Colonic mucosa (tissue), 4 donors: ENCODE measurements at regions not wholly inside any gene's neighbourhood (a gene's known extent, or its start where the extent isn't known, plus 50 kb on each side); places are given as distances from the start of the nearest gene placed in this dataset.

Experiments
- DNase-seq: peaks from one replicate; pipeline ENCODE4 v3.0.0-alpha.2; 2020
- H3K27ac ChIP-seq: fragments of 200-600 bp; one replicate; pipeline ENCODE4 v1.8.0; 2021
- H3K27me3 ChIP-seq: fragments of 200-600 bp; one replicate; pipeline ENCODE4 v1.8.0; 2021
- H3K36me3 ChIP-seq: fragments of 200-600 bp; one replicate; pipeline ENCODE4 v1.8.0; 2021
- H3K4me1 ChIP-seq: fragments of 200-600 bp; one replicate; pipeline ENCODE4 v1.8.0; 2021; ENCODE audit warnings: mild to moderate bottlenecking
- H3K4me3 ChIP-seq: fragments of 200-600 bp; one replicate; pipeline ENCODE4 v1.8.0; 2021
- H3K9ac ChIP-seq, 2 donors: one replicate each; pipeline ENCODE4 v1.7.0; 2013; ENCODE audit warnings: control low read depth in 2 of 2, low read depth in 2 of 2, low read length in 2 of 2
- H3K9me3 ChIP-seq: fragments of 200-600 bp; one replicate; pipeline ENCODE4 v1.8.0; 2021
- intact Hi-C: fragments of 100-400 bp; cut with DNase I; formaldehyde crosslinking; loops from one replicate; pipeline ENCODE4 v1.14.1; 2022
- TF ChIP-seq, protein P1 (sequence below): fragments of 200-600 bp; IDR thresholded peaks from one replicate; pipeline ENCODE4 v1.8.0; 2022; ENCODE audit warnings: antibody characterized with exemption, mild to moderate bottlenecking
- donor health status: healthy.
- donor health status: DM: no; HTN: no; CAD: no.
- donor health status: DM: no; HTN: no; CAD: no.

DNA sequence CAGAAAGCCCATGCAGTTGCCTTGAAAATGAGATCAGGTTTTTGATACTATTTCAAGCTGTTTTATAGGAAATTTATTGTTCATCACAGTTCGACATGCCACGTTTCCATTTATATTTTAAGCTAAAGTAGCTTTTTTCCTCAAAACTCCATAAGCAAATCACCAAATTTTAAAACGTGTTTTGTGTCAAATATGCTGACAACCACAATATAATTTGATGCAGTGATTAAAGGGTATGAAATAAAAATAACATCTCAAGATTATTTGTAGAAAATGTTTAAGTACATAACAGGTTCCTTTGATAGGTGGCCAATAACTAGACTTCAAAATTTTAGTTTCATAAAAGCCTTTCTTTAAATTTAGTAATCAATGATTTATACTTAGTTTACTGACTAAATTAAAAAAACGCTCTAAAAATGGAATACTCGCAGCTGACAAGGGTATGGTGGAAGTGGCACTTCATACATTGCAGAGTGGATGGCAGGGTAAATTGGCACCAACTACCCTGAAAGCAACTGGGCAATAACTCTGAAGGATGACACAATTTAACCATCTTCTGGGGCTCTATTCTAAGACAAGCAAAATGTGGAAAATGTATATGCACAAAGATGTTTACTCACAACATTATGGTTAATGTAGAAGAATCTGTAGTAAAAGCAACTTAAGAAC lies 481.6 kb downstream of the TNS3 start:
- DNase-seq, result no peak
- TF ChIP-seq, protein P1, sequence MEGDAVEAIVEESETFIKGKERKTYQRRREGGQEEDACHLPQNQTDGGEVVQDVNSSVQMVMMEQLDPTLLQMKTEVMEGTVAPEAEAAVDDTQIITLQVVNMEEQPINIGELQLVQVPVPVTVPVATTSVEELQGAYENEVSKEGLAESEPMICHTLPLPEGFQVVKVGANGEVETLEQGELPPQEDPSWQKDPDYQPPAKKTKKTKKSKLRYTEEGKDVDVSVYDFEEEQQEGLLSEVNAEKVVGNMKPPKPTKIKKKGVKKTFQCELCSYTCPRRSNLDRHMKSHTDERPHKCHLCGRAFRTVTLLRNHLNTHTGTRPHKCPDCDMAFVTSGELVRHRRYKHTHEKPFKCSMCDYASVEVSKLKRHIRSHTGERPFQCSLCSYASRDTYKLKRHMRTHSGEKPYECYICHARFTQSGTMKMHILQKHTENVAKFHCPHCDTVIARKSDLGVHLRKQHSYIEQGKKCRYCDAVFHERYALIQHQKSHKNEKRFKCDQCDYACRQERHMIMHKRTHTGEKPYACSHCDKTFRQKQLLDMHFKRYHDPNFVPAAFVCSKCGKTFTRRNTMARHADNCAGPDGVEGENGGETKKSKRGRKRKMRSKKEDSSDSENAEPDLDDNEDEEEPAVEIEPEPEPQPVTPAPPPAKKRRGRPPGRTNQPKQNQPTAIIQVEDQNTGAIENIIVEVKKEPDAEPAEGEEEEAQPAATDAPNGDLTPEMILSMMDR, result no peak
- no peak overlapping the region for H3K4me3 ChIP-seq
- H3K27ac ChIP-seq, result no peak overlapping the region
- intact Hi-C loops, result no loop called here
- H3K27me3 ChIP-seq, result no peaks in the 10 kb centered on the region
- no peaks in the 10 kb centered on the region for H3K4me1 ChIP-seq
- no peaks in the 10 kb centered on the region for H3K36me3 ChIP-seq
- H3K9me3 ChIP-seq, result no peaks in the 10 kb centered on the region
- no peak overlapping the region for H3K9ac ChIP-seq

GRCh38 chr7:47097431-47097830 lies 484.5 kb downstream of the TNS3 start:
- TF ChIP-seq, protein P1, result no peak
- intact Hi-C loops, result no loop called here
- no peak overlapping the region for H3K9ac ChIP-seq
- H3K27me3 ChIP-seq, result no peaks in the 10 kb centered on the region
- no peak overlapping the region for H3K4me3 ChIP-seq
- H3K9me3 ChIP-seq, result no peaks in the 10 kb centered on the region
- H3K36me3 ChIP-seq, result no peaks in the 10 kb centered on the region
- DNase-seq, result no peak
- no peaks in the 10 kb centered on the region for H3K4me1 ChIP-seq
- no peak overlapping the region for H3K27ac ChIP-seq

DNA sequence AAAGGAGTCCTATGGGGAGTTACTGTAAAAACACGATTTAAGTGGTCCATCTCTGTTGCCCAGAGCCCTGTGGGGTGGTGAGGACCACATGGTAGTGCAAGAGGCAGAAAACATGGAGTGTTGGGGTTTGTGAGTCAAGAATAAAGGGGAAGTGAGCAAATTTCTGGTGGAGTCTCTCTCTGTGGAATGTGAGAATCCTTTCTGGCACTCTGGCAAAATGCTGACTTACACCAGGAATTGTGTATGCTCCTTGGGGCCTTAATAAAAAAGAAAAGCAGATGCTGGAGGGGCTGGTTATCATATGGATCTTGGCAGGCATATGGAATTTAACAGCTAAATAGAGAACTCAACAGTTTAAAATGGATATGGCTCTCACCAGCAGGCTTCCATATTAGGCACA lies 486.0 kb downstream of the TNS3 start:
- Histone ChIP-seq H3K9ac (no peak overlapping the region), H3K9me3 (no peaks in the 10 kb centered on the region), H3K27ac (no peak overlapping the region), H3K27me3 (no peaks in the 10 kb centered on the region), H3K4me1 (no peaks in the 10 kb centered on the region), H3K4me3 (no peak overlapping the region), H3K36me3 (no peaks in the 10 kb centered on the region)
- no peak for DNase-seq
- TF ChIP-seq, protein P1, result no peak
- intact Hi-C loops, result no loop called here

GRCh38 chr7:47094462-47094861 lies 487.4 kb downstream of the TNS3 start:
- no peaks in the 10 kb centered on the region for H3K4me1 ChIP-seq
- no peak overlapping the region for H3K9ac ChIP-seq
- H3K36me3 ChIP-seq, result no peaks in the 10 kb centered on the region
- no peaks in the 10 kb centered on the region for H3K9me3 ChIP-seq
- H3K4me3 ChIP-seq, result no peak overlapping the region
- H3K27me3 ChIP-seq, result no peaks in the 10 kb centered on the region
- DNase-seq, result no peak
- intact Hi-C loops, result no loop called here
- TF ChIP-seq, protein P1, result no peak
- no peak overlapping the region for H3K27ac ChIP-seq

GRCh38 chr7:47093320-47094234 lies 488.3 kb downstream of the TNS3 start:
- Histone ChIP-seq H3K9ac (no peak overlapping the region), H3K27me3 (no peaks in the 10 kb centered on the region), H3K9me3 (no peaks in the 10 kb centered on the region), H3K27ac (no peak overlapping the region), H3K4me1 (no peaks in the 10 kb centered on the region), H3K4me3 (no peak overlapping the region), H3K36me3 (no peaks in the 10 kb centered on the region)
- no peak for DNase-seq
- TF ChIP-seq, protein P1, result no peak
- intact Hi-C loops, result no loop called here
